HG03520 (cell line): ENCODE measurements at regions not wholly inside any gene's neighbourhood (a gene's known extent, or its start where the extent isn't known, plus 50 kb on each side); places are given as distances from the start of the nearest gene placed in this dataset.

ENCODE experiments used
- ATAC-seq: cut with Tn5 transposase; IDR thresholded peaks from one replicate; pipeline ENCODE4 v1.9.1; 2021; ENCODE audit warnings: mild to moderate bottlenecking, moderate library complexity; ENCODE audit not compliant: unreplicated experiment

GRCh38 chr1:220367833-220368232, 95.6 kb upstream of the RAB3GAP2 start:
- no peak for ATAC-seq

- ATAC-seq: no peak
Measured at GRCh38 chr1:220366269-220366668, 94.0 kb upstream of the RAB3GAP2 start.

GRCh38 chr1:220363196-220363837, 91.1 kb upstream of the RAB3GAP2 start:
- ATAC-seq: no peak

- no peak for ATAC-seq
Measured at GRCh38 chr1:220356981-220357850, 85.0 kb upstream of the RAB3GAP2 start.

GRCh38 chr1:220353229-220354012, 81.2 kb upstream of the RAB3GAP2 start:
- ATAC-seq: no peak

- ATAC-seq: no peak
Measured at GRCh38 chr1:220348211-220348610, 76.0 kb upstream of the RAB3GAP2 start.

GRCh38 chr1:220347654-220348175, 75.5 kb upstream of the RAB3GAP2 start:
- ATAC-seq: no peak

- ATAC-seq: peak; percentile 77
Measured at GRCh38 chr1:220344745-220345144, 72.5 kb upstream of the RAB3GAP2 start.

GRCh38 chr1:220342853-220343252, 70.6 kb upstream of the RAB3GAP2 start:
- ATAC-seq: no peak

- no peak for ATAC-seq
Measured at GRCh38 chr1:220341126-220341525, 68.9 kb upstream of the RAB3GAP2 start.

- ATAC-seq: no peak
Measured at GRCh38 chr1:220339581-220339980, 67.3 kb upstream of the RAB3GAP2 start.

GRCh38 chr1:220338759-220339158, 66.5 kb upstream of the RAB3GAP2 start:
- ATAC-seq: no peak

GRCh38 chr1:220336391-220337031, 64.3 kb upstream of the RAB3GAP2 start:
- no peak for ATAC-seq

GRCh38 chr1:220335668-220336067, 63.4 kb upstream of the RAB3GAP2 start:
- ATAC-seq: no peak

GRCh38 chr1:220331318-220331717, 59.1 kb upstream of the RAB3GAP2 start:
- no peak for ATAC-seq

GRCh38 chr1:220330265-220330664, 58.0 kb upstream of the RAB3GAP2 start:
- no peak for ATAC-seq

GRCh38 chr1:220327106-220327505, 54.9 kb upstream of the RAB3GAP2 start:
- ATAC-seq: no peak

GRCh38 chr1:220326578-220326977, 54.3 kb upstream of the RAB3GAP2 start:
- ATAC-seq: no peak

GRCh38 chr1:220325306-220325995, 53.2 kb upstream of the RAB3GAP2 start:
- no peak for ATAC-seq

GRCh38 chr1:220323717-220324116, 51.5 kb upstream of the RAB3GAP2 start:
- ATAC-seq: no peak
